Kidney glomerular epithelial cell (primary cell): ENCODE measurements at regions not wholly inside any gene's neighbourhood (a gene's known extent, or its start where the extent isn't known, plus 50 kb on each side); places are given as distances from the start of the nearest gene placed in this dataset.
"Not testable (repeated sequence)": the region's sequence is repeated elsewhere in the genome, so short reads cannot be mapped to it uniquely, and the experiment has no call there.

ENCODE experiments used
- DNase-seq: peaks from one replicate; lab custom pipeline; 2025; lab: John Stamatoyannopoulos, UW

DNA sequence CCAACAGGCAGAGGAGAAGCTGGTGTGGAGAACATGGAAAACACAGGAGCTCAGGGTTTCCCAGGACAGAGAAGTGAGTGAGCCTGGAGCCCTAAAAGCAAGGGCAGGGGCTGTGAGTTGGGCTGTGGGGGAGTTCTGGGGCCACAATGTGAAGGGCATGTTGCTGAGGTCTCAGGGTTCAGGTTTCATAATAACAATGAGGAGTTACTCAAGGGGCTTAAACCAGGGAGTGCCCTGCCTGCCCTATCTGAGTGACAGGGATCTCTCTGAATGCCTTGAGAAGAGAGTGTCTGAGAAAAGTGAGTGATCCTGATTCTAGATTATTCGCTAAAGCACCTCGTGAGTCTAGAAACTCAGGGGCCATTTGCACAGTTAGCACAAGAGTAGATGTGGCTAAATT lies 129.6 kb downstream of the VPREB1 start:
- DNase-seq: no peak

DNA sequence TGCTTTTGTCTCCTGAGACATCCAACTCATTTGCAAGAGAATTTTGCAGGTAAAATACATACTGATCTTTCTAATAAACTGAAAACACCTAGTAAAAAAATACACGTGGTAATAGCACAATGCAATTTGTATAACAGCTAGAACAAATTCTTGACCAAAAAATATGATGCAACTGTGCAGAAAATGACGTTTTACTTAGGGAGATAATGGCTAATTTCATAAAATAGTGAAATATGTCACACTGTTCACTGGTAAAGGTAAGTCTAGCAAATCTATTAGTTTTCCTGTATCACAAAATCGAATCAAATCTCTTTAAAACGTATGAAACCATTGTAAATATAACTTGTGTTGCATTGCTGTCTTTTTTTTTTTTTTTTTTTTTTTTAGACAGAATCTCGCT lies 130.0 kb downstream of the VPREB1 start:
- DNase-seq: no peak

DNA sequence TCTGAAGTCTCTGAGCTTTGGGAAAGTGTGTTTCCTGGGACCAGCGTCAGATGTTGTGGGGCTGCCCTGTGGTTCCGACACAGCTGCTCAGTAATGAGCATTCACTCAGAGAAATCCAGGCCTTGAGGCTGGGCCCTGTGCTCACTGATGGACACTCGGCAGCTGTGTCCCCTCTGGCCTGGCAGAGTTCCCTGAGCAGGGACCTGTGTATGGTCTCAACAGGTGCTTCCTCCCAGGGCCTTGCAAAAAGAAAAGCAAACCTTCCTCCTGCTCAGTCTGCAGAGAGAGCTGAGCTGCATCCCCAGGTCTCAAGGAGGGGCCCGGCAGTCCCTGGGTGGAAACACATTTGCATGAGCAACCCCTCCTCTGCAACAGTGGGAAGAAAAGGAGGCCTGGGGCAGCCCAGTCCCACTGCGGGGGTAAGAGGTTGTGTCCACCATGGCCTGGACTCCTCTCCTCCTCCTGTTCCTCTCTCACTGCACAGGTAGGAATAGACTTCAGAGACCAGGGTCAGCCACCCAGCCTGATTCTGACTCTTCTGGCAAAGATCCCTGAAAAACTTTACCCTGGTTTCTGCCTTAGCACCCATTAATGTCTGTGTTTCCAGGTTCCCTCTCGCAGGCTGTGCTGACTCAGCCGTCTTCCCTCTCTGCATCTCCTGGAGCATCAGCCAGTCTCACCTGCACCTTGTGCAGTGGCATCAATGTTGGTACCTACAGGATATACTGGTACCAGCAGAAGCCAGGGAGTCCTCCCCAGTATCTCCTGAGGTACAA lies 131.2 kb downstream of the VPREB1 start:
- DNase-seq: no peak

DNA sequence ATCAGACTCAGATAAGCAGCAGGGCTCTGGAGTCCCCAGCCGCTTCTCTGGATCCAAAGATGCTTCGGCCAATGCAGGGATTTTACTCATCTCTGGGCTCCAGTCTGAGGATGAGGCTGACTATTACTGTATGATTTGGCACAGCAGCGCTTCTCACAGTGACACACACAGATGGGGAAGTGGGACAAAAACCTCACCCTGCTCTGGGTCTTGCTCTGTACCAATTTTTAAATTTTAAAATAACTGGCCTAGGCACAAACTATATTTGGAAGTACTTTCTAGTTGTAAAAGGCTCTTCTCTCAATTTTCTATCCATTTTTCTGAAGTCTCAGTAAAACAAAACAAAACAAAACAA lies 131.7 kb downstream of the VPREB1 start:
- DNase-seq: no peak

DNA sequence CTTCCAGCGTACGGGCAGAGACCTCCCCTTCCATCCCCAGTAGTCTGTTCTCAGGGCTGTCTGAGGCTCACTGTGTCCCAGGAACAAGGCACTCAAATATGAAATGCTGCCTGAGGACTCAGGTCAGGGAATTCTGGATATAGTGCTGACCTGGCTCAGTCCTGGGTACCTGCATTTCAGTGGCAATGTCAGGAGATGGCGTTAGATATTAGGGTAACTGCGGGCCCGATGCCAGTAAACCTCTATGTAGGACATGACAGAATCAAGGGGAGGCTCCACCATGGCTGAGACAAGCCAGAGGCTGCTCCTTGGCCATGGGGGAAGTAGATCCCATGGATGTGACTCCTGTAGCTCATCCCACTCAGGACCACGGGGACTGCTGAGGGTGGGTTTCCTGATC lies 131.7 kb downstream of the ZNF280B start:
- not testable (repeated sequence) for DNase-seq

DNA sequence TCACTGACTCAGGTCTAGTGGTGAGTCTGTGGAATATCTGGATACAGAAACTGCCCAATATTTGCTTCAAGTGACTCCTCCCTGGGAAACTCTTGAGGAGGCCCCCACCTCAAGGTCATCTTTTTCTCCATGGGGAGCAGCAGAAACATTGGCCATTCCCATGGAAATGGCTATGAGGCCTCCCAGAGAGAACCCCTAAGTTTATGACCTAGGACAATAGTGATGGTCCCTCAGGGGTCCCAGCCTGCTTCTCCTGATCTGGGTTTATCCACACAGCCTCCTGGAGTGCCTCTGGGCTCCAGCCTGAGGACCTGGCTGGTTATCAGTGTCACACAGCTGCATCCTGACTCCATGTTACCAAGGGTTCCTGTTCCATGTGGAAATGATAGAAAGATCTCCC lies 131.2 kb downstream of the ZNF280B start:
- DNase-seq: no peak

DNA sequence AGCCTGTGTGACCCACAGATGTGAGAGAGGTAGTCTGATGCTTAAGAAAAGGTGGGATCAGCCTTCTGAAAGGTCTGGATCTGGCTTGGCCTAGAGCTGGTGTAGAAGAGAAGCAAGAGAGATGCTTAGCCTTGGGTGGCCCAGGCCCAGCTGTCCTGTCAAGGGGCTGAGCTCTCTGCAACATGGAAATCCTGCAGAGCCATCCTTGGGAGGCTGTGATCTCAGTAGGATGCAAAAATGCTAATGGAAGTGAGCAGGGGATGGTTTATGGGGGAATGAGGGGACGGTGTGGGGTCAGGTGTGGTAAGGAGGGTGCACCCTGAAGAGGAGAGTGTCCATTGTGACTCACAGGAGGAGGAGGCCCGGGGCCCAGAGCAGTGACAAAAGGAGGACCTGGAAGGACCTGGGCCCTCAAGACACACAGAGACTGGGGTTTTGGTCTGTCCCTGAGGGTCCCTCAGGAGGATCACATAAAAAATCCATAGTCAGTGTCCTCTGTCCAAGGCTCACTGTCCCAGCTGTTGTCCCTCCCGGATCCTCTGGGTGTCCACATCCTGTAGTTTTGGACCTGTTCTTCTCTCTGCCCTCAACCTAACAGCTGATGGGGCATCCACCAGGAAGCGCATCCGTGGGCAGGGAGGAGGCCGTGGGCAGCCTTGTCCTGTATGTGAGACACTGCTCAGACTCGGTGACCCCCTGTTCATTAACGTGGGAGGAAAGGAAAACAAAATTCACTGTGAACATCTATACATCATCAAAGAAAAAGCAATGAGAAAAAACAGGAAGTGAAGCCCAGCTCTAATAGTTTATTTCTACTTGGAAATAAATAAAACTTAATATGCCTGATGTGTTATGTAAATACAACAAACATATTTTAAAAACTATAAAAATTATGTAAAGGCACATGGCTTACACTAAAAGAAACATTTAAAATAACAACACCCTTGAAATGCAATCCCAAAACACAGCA lies 129.8 kb downstream of the ZNF280B start:
- DNase-seq: no peak

DNA sequence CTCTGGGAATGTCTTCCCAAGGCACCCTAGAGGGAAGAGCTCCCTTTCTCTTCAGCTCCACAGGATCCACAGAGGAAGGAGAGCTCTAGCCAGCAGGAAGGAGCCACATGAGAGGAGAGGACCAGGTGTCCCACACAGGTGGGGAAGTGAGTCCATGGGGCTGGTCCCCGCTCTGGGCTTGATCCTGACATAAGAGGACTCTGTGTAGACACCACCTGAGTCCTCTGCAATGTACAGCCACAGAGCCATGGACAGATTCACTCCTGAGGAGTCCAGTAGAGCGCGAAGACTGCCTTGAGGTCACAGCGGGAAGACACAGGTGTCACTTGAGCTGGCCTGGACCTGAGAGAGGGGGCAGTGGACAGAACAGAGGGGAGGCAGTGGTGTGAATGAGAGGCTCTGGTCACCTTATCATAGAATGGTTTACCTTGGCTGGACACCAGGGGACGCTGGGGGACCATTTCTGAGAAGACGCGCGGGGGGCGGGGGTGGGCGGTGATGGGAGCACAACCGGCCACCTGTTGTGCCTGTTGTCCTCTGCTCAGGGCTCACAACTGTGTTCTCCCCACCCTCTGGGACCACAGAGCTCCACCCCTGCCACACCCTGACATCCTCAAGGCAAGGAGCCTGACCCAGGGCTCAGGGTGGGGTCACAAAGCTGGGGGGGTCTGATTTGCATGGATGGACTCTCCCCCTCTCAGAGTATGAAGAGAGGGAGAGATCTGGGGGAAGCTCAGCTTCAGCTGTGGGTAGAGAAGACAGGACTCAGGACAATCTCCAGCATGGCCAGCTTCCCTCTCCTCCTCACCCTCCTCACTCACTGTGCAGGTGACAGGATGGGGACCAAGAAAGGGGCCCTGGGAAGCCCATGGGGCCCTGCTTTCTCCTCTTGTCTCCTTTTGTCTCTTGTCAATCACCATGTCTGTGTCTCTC lies 128.2 kb downstream of the ZNF280B start:
- DNase-seq: no peak

DNA sequence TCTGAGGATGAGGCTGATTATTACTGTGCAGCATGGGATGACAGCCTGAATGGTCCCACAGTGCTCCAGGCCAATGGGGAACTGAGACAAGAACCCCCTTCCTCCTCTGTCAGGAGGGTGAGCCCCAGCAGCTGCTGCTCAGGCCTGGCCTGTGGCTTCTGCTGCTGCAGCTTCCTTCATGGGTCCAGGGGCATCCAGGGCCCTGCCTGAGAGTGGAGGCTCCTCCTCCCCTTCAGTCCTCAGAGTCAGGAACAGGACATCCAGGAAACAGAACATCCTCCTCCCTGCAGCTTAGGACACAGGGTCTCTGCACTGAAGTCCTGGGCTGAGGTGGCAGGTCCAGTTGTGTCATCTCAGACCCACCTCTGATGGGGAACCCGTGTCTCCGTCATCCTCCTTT lies 127.2 kb downstream of the ZNF280B start:
- DNase-seq: not testable (repeated sequence)

DNA sequence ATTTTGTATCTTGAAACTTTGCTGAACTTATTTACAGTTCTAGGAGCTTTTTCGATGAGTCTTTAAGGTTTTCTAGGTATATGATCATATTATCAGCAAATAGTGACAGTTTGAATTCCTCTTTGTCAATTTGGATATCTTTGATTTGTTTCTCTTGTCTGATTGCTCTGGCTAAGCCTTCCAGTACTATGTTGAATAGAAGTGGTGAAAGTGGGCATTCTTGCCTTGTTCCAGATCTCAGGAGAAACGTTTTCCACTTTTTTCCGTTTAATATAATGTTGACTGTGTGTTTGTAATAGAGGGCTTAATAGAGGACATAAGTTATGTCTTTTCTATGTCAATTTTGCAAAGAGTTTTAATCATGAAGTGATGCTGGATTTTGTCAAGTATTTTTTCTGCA lies 124.3 kb downstream of the ZNF280B start:
- no peak for DNase-seq

DNA sequence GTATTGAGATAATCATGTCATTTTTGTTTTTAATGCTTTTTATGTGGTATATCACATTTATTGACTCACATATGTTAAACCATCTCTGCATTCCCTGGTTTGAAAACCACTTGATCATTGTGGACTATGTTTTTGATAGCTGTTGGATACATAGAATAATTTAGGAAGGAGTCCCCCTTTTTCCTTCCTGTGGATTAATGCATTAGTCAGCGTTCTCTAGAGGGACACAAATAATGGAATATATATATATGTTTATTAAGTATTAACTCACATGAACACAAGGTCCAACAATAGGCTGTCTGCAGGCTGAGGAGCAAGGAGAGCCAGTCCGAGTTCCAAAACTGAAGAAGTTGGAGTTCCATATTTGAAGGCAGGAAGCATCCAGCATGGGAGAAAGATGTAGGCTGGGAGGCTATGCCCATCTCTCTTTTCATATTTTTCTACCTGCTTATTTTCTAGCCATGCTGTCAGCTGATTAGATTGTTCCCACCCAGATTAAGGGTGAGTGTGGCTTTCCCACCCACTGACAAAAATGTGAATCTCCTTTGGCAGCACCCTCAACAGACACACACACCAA lies 123.8 kb downstream of the ZNF280B start:
- no peak for DNase-seq

DNA sequence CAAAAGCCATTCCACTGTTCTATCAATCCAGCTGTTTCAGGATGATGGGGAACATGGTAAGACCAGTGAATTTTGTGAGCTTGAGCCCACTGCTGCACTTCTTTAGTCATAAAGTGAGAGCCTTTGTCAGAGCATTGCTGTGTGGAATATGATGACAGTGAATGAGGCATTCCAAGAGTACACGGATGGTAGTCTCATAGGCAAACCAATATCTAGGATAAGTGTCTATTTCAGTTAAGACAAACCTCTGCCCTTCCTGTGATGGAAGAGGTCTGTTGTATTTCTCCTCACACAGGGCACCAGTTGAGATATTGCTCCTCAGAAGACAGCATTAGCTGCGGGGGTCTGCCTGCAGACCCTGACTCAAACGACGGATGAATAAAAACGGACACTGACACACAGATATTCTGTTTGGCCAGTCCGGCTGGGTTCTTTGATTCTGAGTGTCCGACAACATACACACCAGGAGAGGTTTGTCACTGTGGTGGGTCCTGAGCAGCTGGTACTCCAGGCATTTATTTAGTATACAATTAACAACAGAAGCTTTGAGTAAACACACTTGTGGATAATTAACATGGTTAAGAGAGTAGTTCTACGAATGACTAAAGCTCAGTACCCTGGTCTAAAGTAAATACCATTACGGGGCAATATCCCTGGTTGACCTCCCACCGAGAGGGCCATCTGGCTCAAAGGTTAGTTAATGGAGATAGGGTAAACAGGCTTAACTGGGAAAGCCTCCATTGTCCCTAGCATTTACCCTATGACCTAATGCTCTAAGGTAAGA lies 121.7 kb downstream of the ZNF280B start:
- DNase-seq: no peak

DNA sequence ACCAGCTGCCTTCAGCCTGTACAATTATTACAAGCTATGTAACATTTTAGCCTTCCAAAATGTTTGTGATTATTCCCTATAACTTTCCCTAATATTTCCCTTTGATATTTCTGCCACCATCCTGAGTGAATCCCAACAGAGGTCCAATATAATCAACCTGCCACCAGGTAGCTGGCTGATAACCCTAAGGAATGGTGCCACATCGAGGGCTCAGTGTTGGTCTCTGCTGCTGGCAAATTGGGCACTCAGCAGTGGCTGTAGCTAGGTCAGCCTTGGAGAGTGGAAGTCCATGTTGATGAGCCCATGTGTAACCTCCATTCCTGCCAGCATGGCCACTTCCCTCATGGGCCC lies 121.2 kb downstream of the ZNF280B start:
- DNase-seq: no peak

DNA sequence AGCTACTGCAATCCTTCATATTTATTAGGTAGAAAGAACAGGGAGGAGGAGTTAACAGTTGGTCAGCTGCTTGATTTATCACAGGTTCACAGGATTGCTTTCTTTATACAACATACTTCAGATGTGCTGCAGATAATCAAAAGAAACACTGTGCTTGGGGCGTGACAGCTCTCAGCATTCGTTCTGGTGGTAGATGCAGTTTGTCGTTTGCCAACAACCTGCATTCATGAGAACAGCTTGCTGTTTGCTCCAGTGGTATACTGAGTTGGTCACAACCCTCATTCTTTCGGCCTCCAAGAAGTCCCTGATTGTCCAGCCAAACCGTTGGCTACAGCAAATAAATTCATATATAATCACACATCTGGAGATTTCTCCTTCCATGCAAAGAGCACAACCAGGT lies 120.5 kb downstream of the ZNF280B start:
- DNase-seq: no peak

DNA sequence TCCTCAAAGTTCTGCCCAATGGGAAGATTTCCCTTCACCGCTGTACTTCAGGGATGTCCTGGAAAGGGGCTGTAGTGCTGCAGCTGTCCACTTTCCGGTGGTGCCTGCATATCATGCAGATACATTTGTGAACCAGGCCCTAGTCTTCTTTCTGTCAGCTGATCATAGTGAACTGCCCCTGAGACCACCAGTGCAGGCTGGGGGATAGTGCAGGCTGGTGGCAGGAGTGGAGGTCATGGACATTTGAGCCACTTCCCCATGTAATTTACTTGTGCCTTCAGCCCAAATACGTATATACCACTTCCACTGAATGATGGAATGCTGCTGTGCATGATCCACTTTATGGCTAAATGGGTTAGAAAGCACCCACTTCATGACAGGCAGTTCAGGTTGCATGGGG lies 120.0 kb downstream of the ZNF280B start:
- DNase-seq: no peak

DNA sequence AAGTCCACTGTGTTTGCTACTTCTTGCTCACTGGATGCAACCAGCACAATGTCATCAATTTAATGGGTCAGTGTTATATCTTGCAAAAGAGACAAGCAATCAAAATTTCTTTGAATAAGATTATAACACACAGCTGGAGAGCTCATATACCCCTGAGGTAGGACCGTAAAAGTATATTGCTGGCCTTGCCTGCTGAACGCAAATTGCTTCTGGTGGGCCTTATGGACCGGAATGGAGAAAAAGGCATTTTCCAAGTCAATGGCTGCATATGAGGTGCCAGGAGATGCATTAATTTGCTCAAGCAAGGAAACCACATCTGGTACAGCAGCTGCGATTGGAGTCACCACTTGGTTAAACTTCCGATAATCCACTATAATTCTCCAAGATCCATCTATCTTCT lies 119.1 kb downstream of the ZNF280B start:
- DNase-seq: no peak

DNA sequence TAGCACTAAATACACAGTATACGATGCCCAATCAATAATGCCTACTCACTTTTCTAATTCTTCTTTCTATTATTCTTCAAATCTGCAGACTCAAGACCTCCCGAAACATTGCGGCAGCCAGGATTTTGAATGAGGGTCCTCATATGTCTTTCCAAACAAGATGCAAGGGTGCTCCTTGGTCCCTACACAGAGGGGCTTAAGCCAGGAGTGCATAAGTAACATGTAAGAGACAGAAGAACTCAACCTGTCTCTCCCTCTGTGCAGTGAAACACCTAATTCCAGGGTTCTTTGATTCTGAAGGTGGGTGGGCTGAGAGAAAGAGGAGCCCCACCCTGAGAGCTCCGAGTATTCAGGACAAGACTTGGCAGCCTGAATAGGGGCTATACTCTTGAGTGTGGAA lies 117.6 kb downstream of the ZNF280B start:
- no peak for DNase-seq

DNA sequence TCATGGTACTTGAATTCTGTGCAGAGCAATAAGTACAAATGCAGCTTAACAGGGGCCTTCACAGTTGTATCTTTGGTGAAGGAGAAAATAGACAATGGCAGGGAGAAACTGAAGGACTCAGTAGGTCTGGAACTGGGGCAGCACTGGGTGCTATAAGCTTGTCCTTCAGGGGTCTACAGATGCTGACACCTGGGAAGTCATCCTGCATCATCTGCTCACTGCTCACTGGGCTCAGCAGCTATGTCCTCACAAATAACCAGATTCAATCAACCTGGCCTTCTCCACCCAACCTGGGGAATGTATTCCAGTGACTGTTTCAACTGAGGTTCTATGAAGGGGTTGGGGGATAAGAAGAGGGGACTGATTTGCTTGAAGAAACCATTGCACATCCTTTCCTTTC lies 117.0 kb downstream of the ZNF280B start:
- DNase-seq: no peak

DNA sequence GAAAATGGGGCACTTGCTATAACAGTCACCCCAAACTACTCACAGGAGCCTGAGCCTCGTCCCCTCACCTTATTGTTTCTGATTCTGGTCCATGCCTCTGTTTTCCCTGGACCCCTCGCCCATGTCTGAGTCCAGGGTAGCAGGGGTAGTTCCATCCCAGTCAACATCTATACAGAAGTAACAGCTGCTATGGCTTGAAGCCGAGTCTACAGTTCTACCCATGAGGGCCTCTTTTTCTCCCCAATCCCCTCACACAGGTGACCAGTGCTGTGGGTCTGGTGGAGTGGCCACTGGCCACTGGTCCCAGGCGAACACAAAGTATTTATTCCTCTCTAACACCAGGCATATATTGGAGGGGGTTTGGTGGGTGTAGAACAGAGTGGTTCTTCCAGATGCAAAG lies 116.4 kb downstream of the ZNF280B start:
- no peak for DNase-seq

DNA sequence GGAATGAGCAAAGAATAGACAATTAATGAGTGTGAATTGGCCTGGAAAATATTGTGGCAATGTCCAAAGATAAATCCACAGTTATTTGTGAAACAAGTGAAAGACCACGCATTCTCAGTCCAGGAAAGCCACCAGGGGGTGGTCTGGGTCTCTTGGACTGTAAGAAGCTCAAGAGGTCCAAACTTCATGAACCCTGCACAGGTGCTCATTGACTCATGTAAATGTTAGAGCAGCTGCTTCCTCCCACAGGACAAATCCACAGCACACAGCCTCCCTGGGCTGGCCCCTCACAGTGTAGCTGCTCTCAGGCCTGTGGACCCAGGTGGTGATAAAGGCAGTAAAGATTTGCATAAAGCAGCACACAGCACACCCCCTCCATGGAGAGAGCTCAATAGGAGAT lies 114.0 kb downstream of the ZNF280B start:
- DNase-seq: no peak

DNA sequence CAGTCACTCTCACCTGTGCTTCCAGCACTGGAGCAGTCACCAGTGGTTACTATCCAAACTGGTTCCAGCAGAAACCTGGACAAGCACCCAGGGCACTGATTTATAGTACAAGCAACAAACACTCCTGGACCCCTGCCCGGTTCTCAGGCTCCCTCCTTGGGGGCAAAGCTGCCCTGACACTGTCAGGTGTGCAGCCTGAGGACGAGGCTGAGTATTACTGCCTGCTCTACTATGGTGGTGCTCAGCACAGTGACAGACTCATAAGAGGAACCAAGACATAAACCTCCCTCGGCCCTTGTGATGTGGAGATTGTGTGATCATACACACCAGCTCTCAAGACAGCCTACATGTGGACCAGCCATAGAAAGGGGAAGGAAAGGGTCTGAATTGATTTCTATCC lies 113.3 kb downstream of the ZNF280B start:
- no peak for DNase-seq
